HepG2 (cell line): ENCODE measurements at regions not wholly inside any gene's neighbourhood (a gene's known extent, or its start where the extent isn't known, plus 50 kb on each side); places are given as distances from the start of the nearest gene placed in this dataset.

Experiments
- CBX5 ChIP-seq: sonication (generic); formaldehyde crosslinking; IDR thresholded peaks from 2 replicates; pipeline ENCODE4 v1.4.0; 2020; ENCODE audit warnings: missing genetic modification reagents, borderline replicate concordance
- HNF4A ChIP-seq: sonication (generic); formaldehyde crosslinking; IDR thresholded peaks from 2 replicates; pipeline ENCODE4 v1.4.0; 2020; ENCODE audit warnings: missing genetic modification reagents
- HNRNPL ChIP-seq: fragments of 200-400 bp; formaldehyde crosslinking; IDR thresholded peaks from 2 replicates; pipeline ENCODE4 v1.6.1; 2017; ENCODE audit warnings: mild to moderate bottlenecking, low read depth, low read length
- HOXA5 ChIP-seq: sonication (generic); formaldehyde crosslinking; IDR thresholded peaks from 2 replicates; pipeline ENCODE4 v1.4.0; 2020; ENCODE audit warnings: missing genetic modification reagents
- IKZF4 ChIP-seq: sonication (generic); formaldehyde crosslinking; IDR thresholded peaks from 2 replicates; pipeline ENCODE4 v1.5.1; 2020; ENCODE audit warnings: borderline replicate concordance, mild to moderate bottlenecking, low read depth, missing genetic modification reagents; ENCODE audit errors: not compliant biosample characterization
- IRX3 ChIP-seq: sonication (generic); formaldehyde crosslinking; IDR thresholded peaks from 2 replicates; pipeline ENCODE4 v1.8.1; 2023; ENCODE audit warnings: mild to moderate bottlenecking, low read depth, missing genetic modification reagents, borderline replicate concordance
- MIER2 ChIP-seq: IDR thresholded peaks from 2 replicates; pipeline ENCODE4 v1.6.1; 2016; ENCODE audit warnings: missing biosample characterization, missing genetic modification reagents
- NCOA5 ChIP-seq: sonication (generic); formaldehyde crosslinking; IDR thresholded peaks from 2 replicates; pipeline ENCODE4 v1.4.0; 2020; ENCODE audit warnings: missing genetic modification reagents
- NFATC3 ChIP-seq: sonication (generic); formaldehyde crosslinking; IDR thresholded peaks from 2 replicates; pipeline ENCODE4 v1.5.1; 2020; ENCODE audit warnings: mild to moderate bottlenecking, missing genetic modification reagents
- NFKB2 ChIP-seq: sonication (generic); formaldehyde crosslinking; IDR thresholded peaks from 2 replicates; pipeline ENCODE4 v1.4.0; 2020; ENCODE audit warnings: missing genetic modification reagents, borderline replicate concordance
- POLR2A ChIP-seq, 2 experiments: IDR thresholded peaks; 2 replicates each; pipeline ENCODE4 v1.6.1; 2011; ENCODE audit warnings: low read depth in 2 of 2, low read length in 2 of 2, mild to moderate bottlenecking in 1 of 2, moderate library complexity in 1 of 2; ENCODE audit not compliant: insufficient read depth in 1 of 2
- RBFOX2 ChIP-seq: fragments of 200-400 bp; formaldehyde crosslinking; IDR thresholded peaks from 2 replicates; pipeline ENCODE4 v1.6.1; 2017; ENCODE audit warnings: low read depth, mild to moderate bottlenecking, low read length
- SATB2 ChIP-seq: sonication (generic); formaldehyde crosslinking; IDR thresholded peaks from 2 replicates; pipeline ENCODE4 v1.5.0; 2020; ENCODE audit warnings: missing genetic modification reagents
- SIX1 ChIP-seq: sonication (generic); formaldehyde crosslinking; IDR thresholded peaks from 2 replicates; pipeline ENCODE4 v1.4.0; 2020; ENCODE audit warnings: missing genetic modification reagents, borderline replicate concordance
- SUZ12 ChIP-seq: fragments of 150-350 bp; IDR thresholded peaks from 2 replicates; pipeline ENCODE4 v1.6.1; 2014; ENCODE audit warnings: low read depth, low read length
- TAF15 ChIP-seq: fragments of 200-400 bp; formaldehyde crosslinking; IDR thresholded peaks from one replicate; pipeline ENCODE4 v1.6.1; 2018; ENCODE audit warnings: mild to moderate bottlenecking, low read depth, low read length; ENCODE audit not compliant: poor library complexity, severe bottlenecking
- TMF1 ChIP-seq: sonication (generic); formaldehyde crosslinking; IDR thresholded peaks from 2 replicates; pipeline ENCODE4 v1.8.1; 2022; ENCODE audit warnings: low read depth, missing genetic modification reagents
- WIZ ChIP-seq: sonication (generic); formaldehyde crosslinking; IDR thresholded peaks from 2 replicates; pipeline ENCODE4 v1.5.1; 2020; ENCODE audit warnings: mild to moderate bottlenecking, missing genetic modification reagents
- ZBTB1 ChIP-seq: sonication (generic); formaldehyde crosslinking; IDR thresholded peaks from 2 replicates; pipeline ENCODE4 v1.4.0; 2020; ENCODE audit warnings: missing genetic modification reagents, borderline replicate concordance
- ZFP1 ChIP-seq: IDR thresholded peaks from 2 replicates; pipeline ENCODE4 v1.6.1; 2016
- ZNF317 ChIP-seq: sonication (generic); formaldehyde crosslinking; IDR thresholded peaks from 2 replicates; pipeline ENCODE4 v1.5.0; 2020; ENCODE audit warnings: mild to moderate bottlenecking, missing genetic modification reagents
- ZNF335 ChIP-seq: sonication (generic); formaldehyde crosslinking; IDR thresholded peaks from 2 replicates; pipeline ENCODE4 v1.4.0; 2020; ENCODE audit warnings: missing genetic modification reagents
- ZNF343 ChIP-seq: sonication (generic); formaldehyde crosslinking; IDR thresholded peaks from 2 replicates; pipeline ENCODE4 v1.4.0; 2020; ENCODE audit warnings: mild to moderate bottlenecking, missing genetic modification reagents
- ZNF614 ChIP-seq: IDR thresholded peaks from 2 replicates; pipeline ENCODE4 v1.6.1; 2018; ENCODE audit warnings: missing biosample characterization, missing genetic modification reagents, inconsistent platforms, borderline replicate concordance
- ZNF772 ChIP-seq: sonication (generic); formaldehyde crosslinking; IDR thresholded peaks from 2 replicates; pipeline ENCODE4 v1.5.0; 2020; ENCODE audit warnings: mild to moderate bottlenecking, missing genetic modification reagents
- TF ChIP-seq, protein P1 (sequence below): sonication (generic); formaldehyde crosslinking; IDR thresholded peaks from 2 replicates; pipeline ENCODE4 v1.5.1; 2020; ENCODE audit warnings: mild to moderate bottlenecking, missing genetic modification reagents
- TF ChIP-seq, protein P2 (sequence below), 2 experiments: sonication (generic) in 1 of 2; formaldehyde crosslinking in 1 of 2; IDR thresholded peaks; 2 replicates each; pipeline versions ENCODE4 v1.5.1 to v1.6.1; 2011 to 2020; ENCODE audit warnings: borderline replicate concordance in 1 of 2, low read depth in 1 of 2, low read length in 1 of 2, mild to moderate bottlenecking in 1 of 2, missing genetic modification reagents in 1 of 2, moderate library complexity in 1 of 2
- TF ChIP-seq, protein P3 (sequence below): sonication (generic); formaldehyde crosslinking; IDR thresholded peaks from 2 replicates; pipeline ENCODE4 v1.5.0; 2020; ENCODE audit warnings: missing genetic modification reagents, mild to moderate bottlenecking, borderline replicate concordance

DNA sequence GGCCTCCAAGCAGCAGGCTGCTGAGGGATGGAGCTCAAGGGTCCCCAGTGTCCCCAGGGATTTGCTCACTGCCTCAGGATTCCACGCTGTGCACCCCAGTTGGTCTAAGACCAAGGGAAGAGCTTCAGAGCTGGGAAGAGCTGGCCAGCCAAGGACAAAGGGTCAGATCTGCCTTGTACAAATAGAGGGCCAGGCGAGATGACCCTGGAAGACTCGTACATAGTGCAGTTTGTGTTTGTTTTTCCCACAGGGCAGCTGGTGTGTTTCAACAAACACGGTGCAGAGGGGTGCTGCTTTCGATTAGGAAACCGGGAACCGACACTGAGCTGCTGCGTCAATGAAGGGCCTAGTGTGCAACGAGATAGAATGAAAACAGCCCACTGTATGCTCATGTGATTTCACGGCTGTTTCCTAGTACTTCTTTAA lies 56.1 kb upstream of the TRPM1 start (continued):
- TF ChIP-seq SUZ12 (no peak), ZNF614 (CRISPR knock-in tag) (peak; percentile 90), TAF15 (no peak), NFKB2 (CRISPR knock-in tag) (no peak), ZBTB1 (CRISPR knock-in tag) (no peak), NFATC3 (CRISPR knock-in tag) (no peak), WIZ (CRISPR knock-in tag) (peak; percentile 77; the same call in 1 of the 2 replicates), ZNF772 (CRISPR knock-in tag) (peak; percentile 83), ZNF317 (CRISPR knock-in tag) (peak; percentile 66), HOXA5 (CRISPR knock-in tag) (peak; percentile 88; the same call in 1 of the 2 replicates), POLR2A (IDR thresholded peaks at IDR 0.05; ENCODE audit: insufficient read depth in 1 of 2, low read depth in 2 of 2, low read length in 2 of 2) (peak in 1 of 2 experiments; percentile 50; a peak in 1 of 4 replicates), IKZF4 (CRISPR knock-in tag) (no peak), SIX1 (peak; percentile 60; the same call in 1 of the 2 replicates), IRX3 (CRISPR knock-in tag) (no peak), NCOA5 (CRISPR knock-in tag) (no peak), HNRNPL (no peak), CBX5 (CRISPR knock-in tag) (peak; percentile 87; the same call in 1 of the 2 replicates), ZNF335 (CRISPR knock-in tag) (no peak; the same call in 1 of the 2 replicates), ZNF343 (CRISPR knock-in tag) (no peak), HNF4A (CRISPR knock-in tag) (peak; percentile 99), RBFOX2 (no peak), SATB2 (CRISPR knock-in tag) (no peak), MIER2 (CRISPR knock-in tag) (peak; percentile 69; the same call in 1 of the 2 replicates), ZFP1 (peak; percentile 67; the same call in 1 of the 2 replicates), TMF1 (CRISPR knock-in tag) (no peak; the same call in 1 of the 2 replicates)
- TF ChIP-seq, protein P1, sequence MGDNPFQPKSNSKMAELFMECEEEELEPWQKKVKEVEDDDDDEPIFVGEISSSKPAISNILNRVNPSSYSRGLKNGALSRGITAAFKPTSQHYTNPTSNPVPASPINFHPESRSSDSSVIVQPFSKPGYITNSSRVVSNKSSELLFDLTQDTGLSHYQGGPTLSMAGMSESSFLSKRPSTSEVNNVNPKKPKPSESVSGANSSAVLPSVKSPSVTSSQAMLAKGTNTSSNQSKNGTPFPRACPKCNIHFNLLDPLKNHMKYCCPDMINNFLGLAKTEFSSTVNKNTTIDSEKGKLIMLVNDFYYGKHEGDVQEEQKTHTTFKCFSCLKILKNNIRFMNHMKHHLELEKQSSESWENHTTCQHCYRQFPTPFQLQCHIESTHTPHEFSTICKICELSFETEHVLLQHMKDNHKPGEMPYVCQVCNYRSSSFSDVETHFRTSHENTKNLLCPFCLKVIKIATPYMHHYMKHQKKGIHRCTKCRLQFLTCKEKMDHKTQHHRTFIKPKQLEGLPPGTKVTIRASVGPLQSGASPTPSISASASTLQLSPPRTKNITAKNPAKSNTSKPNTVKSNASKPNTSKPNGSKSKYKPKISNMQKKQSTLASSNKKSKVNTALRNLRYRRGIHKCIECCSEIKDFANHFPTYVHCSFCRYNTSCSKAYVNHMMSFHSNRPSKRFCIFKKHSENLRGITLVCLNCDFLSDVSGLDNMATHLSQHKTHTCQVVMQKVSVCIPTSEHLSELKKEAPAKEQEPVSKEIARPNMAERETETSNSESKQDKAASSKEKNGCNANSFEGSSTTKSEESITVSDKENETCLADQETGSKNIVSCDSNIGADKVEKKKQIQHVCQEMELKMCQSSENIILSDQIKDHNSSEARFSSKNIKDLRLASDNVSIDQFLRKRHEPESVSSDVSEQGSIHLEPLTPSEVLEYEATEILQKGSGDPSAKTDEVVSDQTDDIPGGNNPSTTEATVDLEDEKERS (CRISPR knock-in tag): 0 out of 2 replicates have a peak, but pooled peaks have one; percentile 71
- TF ChIP-seq, protein P2, sequence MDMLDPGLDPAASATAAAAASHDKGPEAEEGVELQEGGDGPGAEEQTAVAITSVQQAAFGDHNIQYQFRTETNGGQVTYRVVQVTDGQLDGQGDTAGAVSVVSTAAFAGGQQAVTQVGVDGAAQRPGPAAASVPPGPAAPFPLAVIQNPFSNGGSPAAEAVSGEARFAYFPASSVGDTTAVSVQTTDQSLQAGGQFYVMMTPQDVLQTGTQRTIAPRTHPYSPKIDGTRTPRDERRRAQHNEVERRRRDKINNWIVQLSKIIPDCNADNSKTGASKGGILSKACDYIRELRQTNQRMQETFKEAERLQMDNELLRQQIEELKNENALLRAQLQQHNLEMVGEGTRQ (IDR thresholded peaks at IDR 0.05; ENCODE audit: low read depth, low read length): no peak
- TF ChIP-seq, protein P2 (CRISPR knock-in tag; IDR thresholded peaks at IDR 0.05; ENCODE audit: borderline replicate concordance): peak; percentile 44; the same call in 1 of the 2 replicates
- TF ChIP-seq, protein P3, sequence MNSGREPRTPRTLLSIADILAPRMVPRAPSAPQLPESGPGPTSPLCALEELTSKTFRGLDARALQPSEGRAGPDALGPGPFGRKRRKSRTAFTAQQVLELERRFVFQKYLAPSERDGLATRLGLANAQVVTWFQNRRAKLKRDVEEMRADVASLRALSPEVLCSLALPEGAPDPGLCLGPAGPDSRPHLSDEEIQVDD (CRISPR knock-in tag): no peak
